Right ventricle myocardium inferior (tissue), 1 donor: ENCODE measurements at regions not wholly inside any gene's neighbourhood (a gene's known extent, or its start where the extent isn't known, plus 50 kb on each side); places are given as distances from the start of the nearest gene placed in this dataset.

Source experiments
- ATAC-seq: fragments of 200-7000 bp; cut with Tn5 transposase; one replicate; pipeline ENCODE4 v1.9.1; 2020; ENCODE audit warnings: mild to moderate bottlenecking, moderate library complexity
- DNase-seq: peaks from one replicate; pipeline ENCODE4 v3.0.0; 2021; ENCODE audit errors: missing footprints
- intact Hi-C: fragments of 100-400 bp; cut with DNase I; formaldehyde crosslinking; loops from one replicate; pipeline ENCODE4 v1.11.0; 2022
- donor health status: DM: no; HTN: yes; CAD: no; lungs with severe emphysema.

- intact Hi-C loops = no loop called here
- no peak for DNase-seq
- ATAC-seq = no peak
Measured at GRCh38 chr18:45519411-45520280, 95.6 kb upstream of the SLC14A2 start.

- intact Hi-C loops = no loop called here
- DNase-seq = no peak
- peak; percentile 19 for ATAC-seq
Measured at GRCh38 chr18:45521136-45521535, 94.1 kb upstream of the SLC14A2 start.

GRCh38 chr18:45521777-45522176 lies 93.5 kb upstream of the SLC14A2 start:
- no peak for ATAC-seq
- intact Hi-C loops = no loop called here
- DNase-seq = no peak

GRCh38 chr18:45522371-45522770 lies 92.9 kb upstream of the SLC14A2 start:
- intact Hi-C loops = no loop called here
- no peak for DNase-seq
- ATAC-seq = no peak

GRCh38 chr18:45525301-45525700 lies 90.0 kb upstream of the SLC14A2 start:
- intact Hi-C loops = no loop called here
- no peak for ATAC-seq
- no peak for DNase-seq

- intact Hi-C loops = no loop called here
- no peak for DNase-seq
- peak; percentile 32 for ATAC-seq
Measured at GRCh38 chr18:45526114-45526841, 89.0 kb upstream of the SLC14A2 start.

GRCh38 chr18:45527891-45528290 lies 87.4 kb upstream of the SLC14A2 start:
- intact Hi-C loops = no loop called here
- DNase-seq = no peak
- ATAC-seq = no peak

GRCh38 chr18:45528712-45529336 lies 86.5 kb upstream of the SLC14A2 start:
- intact Hi-C loops = no loop called here
- ATAC-seq = no peak
- no peak for DNase-seq

GRCh38 chr18:45538444-45538843 lies 76.8 kb upstream of the SLC14A2 start:
- DNase-seq = no peak
- intact Hi-C loops = no loop called here
- no peak for ATAC-seq

- intact Hi-C loops = no loop called here
- no peak for ATAC-seq
- no peak for DNase-seq
Measured at GRCh38 chr18:45539491-45539891, 75.8 kb upstream of the SLC14A2 start.

GRCh38 chr18:45540125-45540524 lies 75.2 kb upstream of the SLC14A2 start:
- ATAC-seq (no peak), DNase-seq (no peak)
- intact Hi-C loops = no loop called here

GRCh38 chr18:45541421-45541820 lies 73.9 kb upstream of the SLC14A2 start:
- intact Hi-C loops = no loop called here
- DNase-seq = no peak
- no peak for ATAC-seq

GRCh38 chr18:45542043-45542442 lies 73.2 kb upstream of the SLC14A2 start:
- intact Hi-C loops = no loop called here
- no peak for DNase-seq
- ATAC-seq = no peak

GRCh38 chr18:45547910-45548309 lies 67.4 kb upstream of the SLC14A2 start:
- ATAC-seq (no peak), DNase-seq (no peak)
- intact Hi-C loops = no loop called here

GRCh38 chr18:45548614-45549013 lies 66.7 kb upstream of the SLC14A2 start:
- ATAC-seq = no peak
- DNase-seq = no peak
- intact Hi-C loops = no loop called here

- no peak for ATAC-seq
- DNase-seq = no peak
Measured at GRCh38 chr18:45549290-45549689, 66.0 kb upstream of the SLC14A2 start.

GRCh38 chr18:45551142-45551815 lies 64.0 kb upstream of the SLC14A2 start:
- DNase-seq (no peak), ATAC-seq (no peak)
- intact Hi-C loops = no loop called here

More at GRCh38 chr18:45549290-45549689, 66.0 kb upstream of the SLC14A2 start:
- intact Hi-C loops = no loop called here

GRCh38 chr18:45553723-45554388 lies 61.4 kb upstream of the SLC14A2 start:
- no peak for DNase-seq
- intact Hi-C loops = no loop called here
- ATAC-seq = no peak

GRCh38 chr18:45554389-45554737 lies 60.9 kb upstream of the SLC14A2 start:
- intact Hi-C loops = no loop called here
- ATAC-seq (peak; percentile 82), DNase-seq (no peak)
